ENCODE measurements at regions not wholly inside any gene's neighbourhood (a gene's known extent, or its start where the extent isn't known, plus 50 kb on each side); places are given as distances from the start of the nearest gene placed in this dataset.

- Mint-ChIP-seq H3K4me3 (no peak overlapping the region), H3K36me3 (ENCODE audit: low read depth) (no peaks in the 10 kb centered on the region), H3K4me1 (no peaks in the 10 kb centered on the region), H3K27ac (ENCODE audit: unreplicated experiment) (no peak overlapping the region), H3K27me3 (ENCODE audit: low read depth) (peaks cover 86% of the 10 kb centered on the region), H3K9me3 (peaks cover 2% of the 10 kb centered on the region)
- TF ChIP-seq CTCF (conservative IDR thresholded peaks at IDR 0.05): no peak
- DNase-seq (ENCODE audit: low read depth, low spot score): no peak
Measured at GRCh38 chr22:22389467-22389866, 119.1 kb downstream of the ZNF280B start.

- H3K36me3 Mint-ChIP-seq (ENCODE audit: low read depth): no peaks in the 10 kb centered on the region
- no peak overlapping the region for H3K27ac Mint-ChIP-seq (ENCODE audit: unreplicated experiment)
- no peak for DNase-seq (ENCODE audit: low read depth, low spot score)
- peaks cover 2% of the 10 kb centered on the region for H3K9me3 Mint-ChIP-seq
- H3K4me1 Mint-ChIP-seq: no peaks in the 10 kb centered on the region
- no peak overlapping the region for H3K4me3 Mint-ChIP-seq
- peaks cover 82% of the 10 kb centered on the region for H3K27me3 Mint-ChIP-seq (ENCODE audit: low read depth)
- TF ChIP-seq CTCF (conservative IDR thresholded peaks at IDR 0.05): no peak
Measured at GRCh38 chr22:22390989-22391388, 117.6 kb downstream of the ZNF280B start.

GRCh38 chr22:22391543-22391942, 117.0 kb downstream of the ZNF280B start:
- H3K36me3 Mint-ChIP-seq (ENCODE audit: low read depth): no peaks in the 10 kb centered on the region
- H3K4me3 Mint-ChIP-seq: no peak overlapping the region
- H3K9me3 Mint-ChIP-seq: peaks cover 2% of the 10 kb centered on the region
- no peak for TF ChIP-seq CTCF (conservative IDR thresholded peaks at IDR 0.05)
- H3K4me1 Mint-ChIP-seq: peaks cover under 1% of the 10 kb centered on the region
- DNase-seq (ENCODE audit: low read depth, low spot score): no peak
- H3K27ac Mint-ChIP-seq (ENCODE audit: unreplicated experiment): no peak overlapping the region
- H3K27me3 Mint-ChIP-seq (ENCODE audit: low read depth): peaks cover 76% of the 10 kb centered on the region

- TF ChIP-seq CTCF (conservative IDR thresholded peaks at IDR 0.05): no peak
- Mint-ChIP-seq H3K4me3 (no peak overlapping the region), H3K36me3 (ENCODE audit: low read depth) (no peaks in the 10 kb centered on the region), H3K9me3 (peaks cover 2% of the 10 kb centered on the region), H3K27me3 (ENCODE audit: low read depth) (peaks cover 74% of the 10 kb centered on the region), H3K4me1 (peaks cover 7% of the 10 kb centered on the region), H3K27ac (ENCODE audit: unreplicated experiment) (no peak overlapping the region)
- DNase-seq (ENCODE audit: low read depth, low spot score): no peak
Measured at GRCh38 chr22:22392131-22392530, 116.4 kb downstream of the ZNF280B start.

GRCh38 chr22:22394591-22394990, 114.0 kb downstream of the ZNF280B start:
- Mint-ChIP-seq H3K27ac (ENCODE audit: unreplicated experiment) (no peak overlapping the region), H3K4me3 (no peak overlapping the region), H3K4me1 (peaks cover 17% of the 10 kb centered on the region), H3K9me3 (peaks cover 2% of the 10 kb centered on the region), H3K36me3 (ENCODE audit: low read depth) (no peaks in the 10 kb centered on the region), H3K27me3 (ENCODE audit: low read depth) (peaks cover 65% of the 10 kb centered on the region)
- TF ChIP-seq CTCF (conservative IDR thresholded peaks at IDR 0.05): no peak
- no peak for DNase-seq (ENCODE audit: low read depth, low spot score)

- H3K4me1 Mint-ChIP-seq: peaks cover 17% of the 10 kb centered on the region
- peaks cover 1% of the 10 kb centered on the region for H3K9me3 Mint-ChIP-seq
- H3K27ac Mint-ChIP-seq (ENCODE audit: unreplicated experiment): no peak overlapping the region
- H3K36me3 Mint-ChIP-seq (ENCODE audit: low read depth): no peaks in the 10 kb centered on the region
- no peak for TF ChIP-seq CTCF (conservative IDR thresholded peaks at IDR 0.05)
- H3K4me3 Mint-ChIP-seq: no peak overlapping the region
- peaks cover 66% of the 10 kb centered on the region for H3K27me3 Mint-ChIP-seq (ENCODE audit: low read depth)
- DNase-seq (ENCODE audit: low read depth, low spot score): no peak
Measured at GRCh38 chr22:22395245-22395644, 113.3 kb downstream of the ZNF280B start.

Measured in neural crest cell (in vitro differentiated cells).